NCI-H2081 treated with DMSO at 0.1 percent for 48 hours (cell line): ENCODE measurements at regions not wholly inside any gene's neighbourhood (a gene's known extent, or its start where the extent isn't known, plus 50 kb on each side); places are given as distances from the start of the nearest gene placed in this dataset.

Experiments used
- DNase-seq: peaks from one replicate; lab custom pipeline; 2025; lab: John Stamatoyannopoulos, UW

DNA sequence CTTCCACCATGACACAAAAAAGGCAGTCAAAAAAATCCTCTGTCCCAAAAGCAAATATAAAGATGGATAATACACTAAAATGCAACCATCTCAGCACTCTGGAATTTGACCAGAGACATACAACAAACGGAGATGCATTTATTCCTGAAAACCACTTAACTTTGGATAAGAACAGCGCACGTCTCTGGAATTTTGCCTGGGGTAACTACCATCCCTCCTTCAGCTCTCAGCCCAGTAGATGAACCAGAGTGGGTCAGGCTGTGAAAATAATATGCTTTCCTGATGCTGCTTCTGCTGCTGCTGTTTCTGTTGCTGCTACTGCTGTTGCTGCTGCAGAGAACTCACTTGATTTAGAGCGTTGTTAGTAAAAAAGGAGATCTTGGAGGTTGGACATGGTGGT, 133.8 kb upstream of the ACVR2A start:
- no peak for DNase-seq

DNA sequence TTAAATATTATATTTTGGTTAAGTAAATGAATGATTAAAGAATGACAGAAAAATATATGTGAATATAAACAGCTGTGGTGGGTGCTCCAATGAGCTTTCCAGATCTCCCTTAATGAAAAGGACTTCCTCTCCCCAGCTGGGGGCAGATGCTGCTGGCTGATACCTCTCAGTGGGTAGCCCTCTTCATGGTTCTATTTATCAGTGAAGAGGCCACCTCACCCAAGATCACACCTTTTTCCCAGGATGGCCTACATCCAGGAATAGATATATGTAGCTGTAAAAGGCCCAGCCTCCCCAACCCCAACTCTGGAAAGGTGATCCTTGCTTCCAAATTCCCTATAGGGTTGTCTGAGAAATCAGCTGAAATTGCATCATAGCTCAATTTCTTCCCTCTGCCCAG, 135.2 kb upstream of the ACVR2A start:
- DNase-seq, result no peak

DNA sequence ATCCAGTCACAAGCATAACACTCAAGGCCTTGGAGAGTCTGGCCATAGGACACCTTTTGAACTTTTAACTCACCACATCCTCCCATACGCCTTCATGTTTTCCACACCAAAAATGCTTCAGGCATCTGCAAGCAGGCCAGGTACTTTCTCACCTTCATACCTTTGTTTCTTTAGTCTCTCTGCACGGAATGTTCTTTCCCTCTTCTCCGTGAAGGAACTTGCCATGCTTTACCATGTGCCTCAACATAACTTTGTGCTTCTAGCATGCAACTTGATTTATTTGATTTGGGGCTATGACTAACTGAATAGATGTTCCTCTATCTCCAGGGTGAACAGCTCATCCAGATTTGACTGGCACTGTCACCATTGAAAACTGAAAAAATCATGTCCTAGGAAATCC, 141.7 kb upstream of the ACVR2A start:
- DNase-seq, result no peak

DNA sequence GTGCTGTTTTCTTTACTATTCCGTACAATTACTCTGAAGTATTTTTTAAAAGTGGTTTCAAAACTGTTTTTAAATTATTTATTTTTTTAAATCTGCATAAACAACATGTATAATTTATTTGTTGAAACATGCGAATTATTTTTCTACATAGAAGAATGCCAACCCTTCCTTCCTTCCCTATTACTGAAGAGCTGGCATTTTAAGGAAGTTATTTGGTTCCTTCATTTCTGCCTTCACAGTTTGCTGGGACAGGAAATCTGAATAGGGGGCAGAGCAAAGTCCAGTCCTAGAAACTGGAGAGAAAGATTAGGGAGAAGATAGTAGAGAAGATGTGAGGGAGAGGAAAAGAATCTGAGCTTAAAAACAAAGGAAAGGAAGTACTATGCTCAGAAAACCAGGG, 146.7 kb upstream of the ACVR2A start:
- no peak for DNase-seq

DNA sequence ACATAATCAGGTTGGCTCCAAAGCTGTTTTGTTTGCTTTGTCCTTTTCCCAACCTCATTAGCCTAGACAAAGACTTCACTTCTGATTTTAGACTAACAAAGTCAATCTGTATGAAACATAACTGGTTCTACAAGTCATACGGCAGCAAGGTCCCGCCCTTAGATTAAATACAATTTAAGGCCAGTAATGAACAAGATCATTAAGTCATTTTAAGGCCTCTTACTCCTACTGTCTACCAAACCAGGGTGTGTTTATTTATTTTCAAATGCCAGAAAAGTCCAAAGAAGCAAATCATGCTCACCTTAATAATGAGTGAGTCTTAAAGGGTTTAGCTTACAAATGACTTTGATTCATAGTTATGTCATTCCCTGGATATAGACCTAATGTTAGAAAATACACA, 148.4 kb upstream of the ACVR2A start:
- no peak for DNase-seq

DNA sequence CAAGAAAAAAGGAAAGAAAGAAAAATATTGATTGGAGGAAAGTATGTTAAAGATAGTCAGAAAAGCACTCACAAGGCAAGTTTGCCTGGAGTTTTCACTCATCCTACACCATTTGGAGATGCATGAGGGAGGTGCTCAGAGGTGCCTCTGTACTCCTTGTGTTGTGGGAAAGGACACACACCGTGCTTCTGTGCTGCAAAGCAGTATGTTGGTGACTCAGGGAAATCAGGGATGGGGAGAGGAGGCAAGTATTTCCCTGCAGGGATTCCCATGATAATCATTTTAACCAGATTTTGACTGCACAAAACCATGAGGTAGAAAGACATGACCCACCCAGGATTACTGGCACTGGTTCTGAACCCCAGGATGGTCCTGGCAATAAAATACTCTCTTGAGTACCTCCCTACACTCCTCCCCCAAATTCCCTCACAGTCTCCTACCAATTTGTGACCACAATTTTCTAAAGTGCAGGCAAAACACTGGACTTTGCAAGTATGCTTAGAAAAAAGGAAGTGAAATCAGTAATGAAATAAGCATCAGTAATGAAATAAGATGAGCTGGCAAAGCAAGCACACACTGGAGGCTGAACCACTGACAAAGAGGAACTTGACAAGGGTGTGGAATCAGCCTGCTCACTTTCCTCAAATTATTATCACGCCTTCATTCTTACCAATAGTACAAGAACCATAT, 155.5 kb upstream of the ACVR2A start:
- DNase-seq, result no peak

DNA sequence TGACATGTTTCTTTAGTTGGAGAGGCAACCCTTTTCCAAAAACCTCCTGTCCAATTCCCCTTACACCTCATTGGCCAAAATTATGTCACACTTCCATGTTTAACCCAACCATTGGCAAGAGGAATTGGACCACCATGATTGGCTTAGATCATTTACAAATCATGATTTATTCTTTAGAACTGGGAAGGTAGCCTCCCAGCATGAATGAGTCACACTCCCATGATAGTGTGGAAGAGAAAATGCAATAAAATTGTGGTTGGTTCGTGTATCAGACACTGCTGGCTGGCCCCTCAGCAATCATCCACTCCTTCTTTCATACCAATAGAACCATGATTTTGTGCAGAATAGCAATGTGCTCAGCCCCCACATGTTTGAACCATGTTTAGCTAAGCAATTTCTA, 156.6 kb upstream of the ACVR2A start:
- DNase-seq, result no peak

DNA sequence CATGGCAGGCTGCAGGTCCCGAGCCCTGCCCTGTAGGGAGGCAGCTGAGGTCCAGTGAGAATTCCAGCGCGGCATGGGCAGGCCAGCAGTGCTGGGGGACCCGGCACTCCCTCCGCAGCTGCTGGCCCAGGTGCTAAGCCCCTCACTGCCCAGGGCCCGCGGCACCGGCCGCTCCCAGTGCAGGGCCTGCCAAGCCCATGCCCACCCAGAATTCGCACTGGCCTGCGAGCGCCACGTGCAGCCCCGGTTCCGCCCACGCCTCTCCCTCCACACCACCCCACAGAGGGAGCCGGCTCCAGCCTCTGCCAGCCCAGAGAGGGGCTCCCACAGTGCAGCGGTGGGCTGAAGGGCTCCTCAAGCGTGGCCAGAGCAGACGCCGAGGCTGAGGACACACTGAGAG, 158.5 kb upstream of the ACVR2A start:
- no peak for DNase-seq

DNA sequence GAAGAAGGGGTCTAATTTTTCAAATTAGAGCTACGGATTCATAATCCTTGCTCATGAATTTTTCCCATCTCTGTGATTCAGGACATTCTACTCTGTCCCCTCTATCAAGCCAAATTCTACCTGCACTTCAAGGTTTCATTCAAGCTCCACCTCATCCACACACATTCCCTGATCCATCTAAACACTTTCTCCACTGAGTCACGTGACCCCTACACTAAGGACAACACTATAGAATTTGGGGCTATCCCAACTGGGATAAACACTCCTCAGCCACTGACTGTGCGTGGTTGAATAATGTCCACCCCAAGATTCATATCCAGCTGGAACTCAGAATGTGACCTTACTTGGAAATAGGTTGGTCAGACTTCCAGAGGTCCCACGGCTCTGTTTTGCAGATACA, 159.9 kb upstream of the ACVR2A start:
- DNase-seq, result no peak

DNA sequence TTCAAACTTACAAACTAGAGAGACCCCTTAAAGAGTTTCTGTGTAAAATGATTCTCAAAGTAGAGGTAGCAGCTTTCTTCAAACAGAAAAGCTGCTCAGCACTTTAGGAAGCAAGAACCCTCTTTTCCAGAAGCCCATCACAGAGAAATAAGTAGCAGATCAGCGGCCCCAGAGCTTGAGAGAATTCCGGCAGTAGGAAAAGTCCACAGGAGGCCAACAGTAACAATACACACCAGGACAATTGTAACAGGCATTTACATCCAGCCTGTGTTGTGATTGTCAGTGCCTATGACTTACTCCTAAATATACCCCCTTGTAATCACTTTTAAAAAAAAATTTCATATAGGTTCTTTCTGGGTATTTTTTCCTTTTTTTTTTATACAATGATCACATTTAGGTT, 161.4 kb upstream of the ACVR2A start:
- DNase-seq, result no peak

DNA sequence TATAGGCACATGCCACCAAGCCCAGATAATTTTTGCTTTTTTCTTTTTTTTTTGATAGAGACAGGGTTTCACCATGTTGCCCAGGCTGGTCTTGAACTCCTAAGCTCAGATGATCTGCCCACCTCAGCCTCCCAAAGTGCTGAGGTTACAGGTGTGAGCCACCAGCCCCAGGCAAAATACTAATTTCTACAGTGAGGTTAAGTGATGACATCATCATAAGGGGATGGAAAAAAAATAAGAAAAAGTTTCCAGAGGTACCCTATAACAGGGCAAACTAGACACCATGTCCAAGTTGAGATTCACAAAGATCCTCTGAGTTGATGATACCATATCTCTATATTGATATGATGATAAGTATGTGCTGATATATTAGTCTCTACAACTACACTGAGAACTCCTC, 163.7 kb upstream of the ACVR2A start:
- DNase-seq, result no peak

DNA sequence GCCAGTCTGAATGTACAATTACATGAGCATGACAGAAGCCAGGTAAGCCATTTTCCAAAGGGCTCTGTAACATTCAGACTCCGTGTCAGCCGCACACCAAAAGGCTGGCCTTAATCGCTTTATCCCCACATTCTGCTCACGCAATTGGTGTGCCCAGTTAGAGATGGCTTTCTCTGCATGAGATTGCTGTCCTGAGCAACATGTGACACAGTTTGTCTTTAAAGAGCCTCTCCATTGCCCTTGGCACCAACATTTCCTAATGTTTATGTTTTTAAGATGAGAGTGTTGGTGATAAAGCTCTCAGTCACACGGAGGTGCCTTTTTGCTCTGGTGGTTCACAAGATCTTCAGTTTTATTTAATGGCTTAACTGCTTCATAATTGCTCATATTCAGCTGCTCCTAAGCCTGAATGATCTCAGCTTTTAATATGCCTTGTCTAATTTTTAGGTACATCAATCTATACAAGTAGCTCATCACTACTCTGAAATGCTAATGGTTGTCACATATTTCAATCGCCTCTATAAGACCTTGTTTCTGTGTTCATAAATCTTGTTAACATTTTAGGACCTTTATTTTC, 164.8 kb upstream of the ACVR2A start:
- peak; percentile 82 for DNase-seq

DNA sequence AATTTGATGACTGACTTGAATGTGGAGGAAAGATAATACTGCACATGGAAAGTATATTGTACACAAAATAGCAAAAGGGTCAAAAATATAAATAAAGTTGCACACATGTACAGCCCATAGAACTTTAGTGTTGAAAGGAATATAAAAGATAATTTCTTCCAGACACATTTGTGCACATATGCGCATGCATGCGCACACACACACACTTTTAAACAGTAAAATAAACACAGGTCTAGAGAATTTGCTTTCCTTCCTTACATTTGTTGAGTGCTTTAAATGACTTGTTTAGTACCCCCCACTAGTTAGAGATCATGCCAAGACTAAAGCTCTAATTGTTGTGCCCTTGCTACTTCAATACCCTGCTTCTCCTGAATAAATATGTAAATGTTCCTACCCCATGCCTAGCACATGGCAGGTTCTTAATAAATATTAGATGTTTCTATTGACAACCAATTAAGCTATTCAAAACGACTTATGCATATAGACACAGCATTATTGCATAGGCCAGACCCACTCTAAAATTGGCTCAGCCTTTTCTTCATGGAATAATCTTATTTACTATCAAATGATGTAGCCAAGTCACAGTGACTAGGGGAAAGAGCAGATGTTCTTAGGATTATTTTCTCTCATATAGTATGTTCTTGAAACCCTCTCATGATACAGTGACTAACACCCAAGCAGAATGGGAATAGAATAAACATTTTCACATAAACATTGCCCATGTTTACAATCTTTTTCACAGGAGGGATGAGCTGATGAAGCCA, 165.5 kb upstream of the ACVR2A start:
- DNase-seq, result peak; percentile 96

DNA sequence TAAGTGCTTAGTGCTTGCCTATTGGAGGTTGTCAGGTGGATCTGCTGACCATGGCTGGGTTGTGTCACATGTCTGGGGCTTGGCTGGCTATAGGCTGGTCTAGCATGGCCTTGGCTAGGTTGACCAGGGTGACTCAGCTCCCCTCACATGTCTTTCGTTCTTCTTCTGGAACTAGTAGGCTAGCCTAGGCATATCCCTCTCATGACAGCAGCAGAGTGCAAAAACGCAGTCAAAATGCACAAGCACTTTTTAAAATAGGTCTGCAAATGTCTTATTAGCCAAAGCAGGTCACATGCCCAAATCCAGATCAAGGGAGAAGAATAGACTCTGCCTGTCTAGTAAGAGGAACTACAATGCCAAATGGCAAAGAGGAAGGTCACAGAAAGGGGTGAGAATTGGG, 179.7 kb upstream of the ACVR2A start:
- DNase-seq, result no peak

DNA sequence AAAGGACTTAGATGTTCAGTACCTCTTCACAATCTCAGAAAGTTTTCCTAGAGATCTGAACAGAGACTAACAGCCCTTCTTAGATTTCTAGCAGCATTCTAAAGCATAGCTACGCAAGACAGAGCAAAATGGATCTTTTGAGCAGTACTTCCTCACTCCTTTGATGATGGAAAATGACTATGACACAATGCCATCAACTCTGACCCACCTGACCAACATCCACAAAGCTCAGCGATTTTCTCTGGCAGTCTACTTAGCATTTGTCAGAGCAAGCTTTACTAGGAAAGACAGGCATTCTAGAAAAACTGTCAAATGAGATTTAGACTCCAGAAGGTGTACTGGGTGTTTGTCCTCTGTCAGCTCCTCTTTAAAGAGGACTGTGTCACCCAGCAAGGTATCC, 180.9 kb upstream of the ACVR2A start:
- DNase-seq, result no peak

DNA sequence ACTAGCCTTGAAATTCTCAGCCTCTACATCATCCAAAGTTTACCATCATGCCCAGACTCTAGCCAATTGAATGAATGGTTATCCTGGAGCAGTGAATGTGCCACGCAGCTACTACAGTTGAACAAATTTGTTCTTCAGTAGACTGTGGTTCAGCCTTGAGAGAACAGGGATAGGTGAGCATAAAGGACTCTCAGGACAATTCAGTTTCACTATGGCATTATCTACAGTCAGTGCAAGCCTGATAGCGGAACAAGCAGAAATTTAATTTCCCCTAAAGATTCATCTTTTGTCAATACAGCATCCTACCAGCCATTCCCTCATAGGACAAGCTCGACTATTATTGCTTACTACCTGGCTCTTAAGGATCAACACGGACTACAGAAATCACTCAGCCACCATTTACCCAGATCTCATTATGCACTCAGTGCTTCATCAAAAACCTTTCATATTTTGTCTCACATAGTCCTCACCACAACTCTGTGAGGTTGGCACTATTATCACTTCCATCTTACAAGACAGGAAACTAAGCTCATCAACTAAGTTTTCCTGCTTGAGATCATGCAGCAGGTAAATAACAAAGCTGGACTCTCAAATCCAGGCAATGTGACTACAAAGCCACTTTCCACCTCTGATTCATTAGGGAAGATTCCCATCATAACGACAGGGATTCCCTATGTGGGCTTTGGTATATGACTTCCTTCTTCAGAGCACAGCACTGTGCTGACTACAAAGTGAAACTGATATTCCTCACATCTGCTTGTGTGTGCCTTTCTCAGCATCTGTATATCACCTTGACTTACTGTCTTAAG, 181.5 kb upstream of the ACVR2A start:
- no peak for DNase-seq

DNA sequence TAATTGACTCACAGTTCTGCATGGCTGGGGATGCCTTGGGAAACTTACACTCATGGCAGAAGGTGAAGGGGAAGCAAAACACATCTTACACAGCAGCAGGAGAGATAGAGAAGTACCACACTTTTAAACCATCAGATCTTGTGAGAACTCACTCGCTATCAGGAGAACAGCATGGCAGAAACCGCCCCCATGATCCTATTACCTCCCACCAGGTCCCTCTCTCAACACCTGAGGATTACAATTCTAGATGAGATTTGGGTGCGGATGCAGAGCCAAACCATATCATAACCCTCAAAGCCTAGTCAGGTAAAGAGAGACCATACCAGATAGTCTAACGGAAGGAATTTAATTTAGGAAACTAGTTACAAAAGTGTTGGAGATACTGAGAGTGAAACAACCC, 182.6 kb upstream of the ACVR2A start:
- DNase-seq, result no peak

DNA sequence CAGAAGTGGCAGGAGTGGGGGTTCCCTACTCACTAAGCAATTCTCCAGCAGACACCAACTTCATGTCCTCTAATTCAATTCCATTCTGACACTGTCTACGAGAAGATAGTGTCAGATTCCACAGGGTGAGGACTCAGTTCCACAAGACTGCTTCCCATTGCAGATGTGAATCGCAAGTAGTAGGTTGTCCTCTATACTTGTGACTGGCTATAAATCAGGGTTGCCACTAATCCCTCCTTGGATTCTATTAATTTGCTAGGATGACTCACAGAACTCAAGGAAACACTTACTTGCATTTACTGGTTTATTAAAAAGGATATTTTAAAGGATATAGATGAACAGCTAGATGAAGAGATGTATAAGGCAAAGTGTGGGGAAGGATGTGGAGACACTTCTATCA, 184.1 kb upstream of the ACVR2A start:
- DNase-seq, result no peak

DNA sequence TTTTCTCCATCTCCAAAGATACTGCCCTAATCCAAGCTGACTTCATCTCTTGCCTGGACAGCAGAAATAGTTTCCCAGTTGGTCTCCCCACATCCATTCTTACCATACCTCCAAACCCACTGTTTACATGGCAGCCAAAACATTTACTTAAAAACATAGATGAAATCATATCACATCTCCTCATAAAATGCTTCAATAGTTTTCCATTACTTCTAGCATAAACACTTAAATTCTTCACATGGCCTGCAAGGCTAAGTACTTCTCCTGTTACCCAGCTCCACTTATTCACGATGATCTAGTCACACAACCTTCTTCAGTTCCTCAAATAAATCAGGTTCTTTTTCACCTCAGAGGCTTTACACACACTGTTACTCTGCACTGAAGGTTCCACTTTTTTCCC, 185.8 kb upstream of the ACVR2A start:
- no peak for DNase-seq

DNA sequence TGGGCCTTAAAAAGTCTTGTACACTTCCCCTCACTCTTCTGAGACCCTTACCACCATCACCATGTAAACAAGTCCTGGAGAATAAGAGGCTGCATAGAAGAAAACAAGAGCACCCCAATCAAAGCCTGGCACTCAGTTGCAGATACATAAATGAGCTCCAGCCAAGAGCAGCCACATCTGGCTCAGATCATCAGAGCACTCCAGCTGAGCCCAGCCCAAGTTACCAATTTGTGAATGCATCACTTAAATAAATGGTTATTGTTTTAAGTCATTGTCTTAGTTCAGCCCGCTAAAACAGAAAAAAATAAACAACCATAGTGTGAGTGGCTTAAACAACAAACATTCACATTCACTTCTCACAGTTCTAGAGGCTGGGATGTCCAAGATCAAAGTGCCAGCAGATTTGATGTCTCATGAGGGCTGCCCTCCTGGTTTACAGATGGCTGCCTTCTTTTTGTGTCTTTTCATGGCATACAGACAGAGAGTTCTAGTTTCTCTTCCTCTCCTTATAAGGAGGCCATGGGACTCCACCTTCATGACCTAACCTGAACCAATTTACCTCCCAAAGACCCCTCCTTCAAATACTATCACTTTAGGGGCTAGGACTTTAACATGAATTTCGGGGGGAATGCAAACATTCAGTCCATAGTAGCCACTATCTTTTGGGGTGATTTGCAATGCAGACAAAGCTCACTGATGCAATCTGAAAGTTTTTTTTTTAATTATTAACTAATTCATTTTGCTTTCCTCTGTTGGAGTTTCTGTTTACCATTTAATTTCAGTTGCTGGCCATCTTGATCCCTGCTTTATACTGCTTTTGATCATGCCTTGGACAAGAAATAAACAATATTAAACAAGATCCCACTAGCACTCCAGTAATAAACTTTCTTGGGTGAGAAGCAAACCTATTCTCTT, 187.5 kb upstream of the ACVR2A start:
- no peak for DNase-seq

DNA sequence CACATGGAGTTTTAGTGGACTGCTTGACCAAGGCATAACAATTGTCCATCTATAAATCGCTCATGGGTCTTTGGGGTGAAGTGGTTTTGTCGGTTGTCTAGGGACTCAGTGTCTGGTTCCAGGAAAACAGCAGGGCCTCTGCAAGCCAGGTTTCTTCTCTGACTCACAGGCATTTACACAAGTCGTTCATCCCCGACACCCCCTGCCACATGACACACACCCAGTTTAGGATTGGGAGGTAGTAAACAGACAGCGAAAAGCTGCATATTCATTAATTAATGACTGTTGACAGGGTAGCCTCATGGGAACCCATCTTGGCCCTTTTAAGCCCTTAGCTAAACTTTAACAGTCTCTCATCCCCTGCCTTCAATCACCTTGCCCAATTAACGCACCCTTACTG, 194.8 kb upstream of the ACVR2A start:
- no peak for DNase-seq

DNA sequence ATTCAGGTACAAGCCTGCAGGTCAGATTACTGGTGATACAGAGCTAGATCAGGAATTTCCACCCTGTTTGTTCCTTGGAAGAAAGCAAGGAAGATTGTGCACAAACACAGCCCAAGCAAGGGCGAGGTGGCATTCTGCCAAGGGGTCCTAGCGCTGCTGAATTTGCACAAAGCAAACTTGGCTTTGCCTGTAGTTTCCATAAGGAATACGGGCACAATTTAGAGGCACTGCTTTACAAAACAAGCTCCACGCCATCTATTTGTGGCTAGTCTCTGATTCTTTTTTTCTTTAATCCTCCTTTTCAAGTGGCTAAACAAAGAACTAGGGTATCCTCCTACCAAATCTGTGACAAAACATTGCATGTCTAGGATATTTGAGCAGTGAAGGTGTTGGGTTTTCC, 195.5 kb upstream of the ACVR2A start:
- no peak for DNase-seq
